UCSD-AML1 (cell line): ENCODE measurements at regions not wholly inside any gene's neighbourhood (a gene's known extent, or its start where the extent isn't known, plus 50 kb on each side); places are given as distances from the start of the nearest gene placed in this dataset.
"Not testable (repeated sequence)": the region's sequence is repeated elsewhere in the genome, so short reads cannot be mapped to it uniquely, and the experiment has no call there.

Experiments
- DNase-seq: peaks from one replicate; lab custom pipeline; 2025; ENCODE audit not compliant: unreplicated experiment; lab: John Stamatoyannopoulos, UW

DNA sequence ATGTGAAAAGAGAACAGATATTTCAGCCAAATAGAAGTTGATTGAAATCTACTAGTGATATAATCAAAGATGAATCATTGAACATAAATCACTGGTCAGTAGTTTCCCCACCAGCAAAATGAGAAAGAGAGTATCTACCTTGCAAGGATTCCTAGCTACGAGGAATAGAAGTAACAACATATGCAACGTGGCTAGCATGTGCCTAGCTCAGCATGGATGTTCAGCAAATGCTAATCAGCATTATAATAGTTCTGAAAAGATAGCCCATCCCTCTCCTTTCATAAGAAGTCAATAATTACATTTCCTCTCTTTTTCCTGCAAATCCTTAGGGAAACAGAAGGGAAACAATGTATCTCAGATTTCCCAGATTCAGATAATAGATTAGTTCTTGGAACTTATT lies 417.2 kb downstream of the SATB2 start:
- DNase-seq, result no peak

DNA sequence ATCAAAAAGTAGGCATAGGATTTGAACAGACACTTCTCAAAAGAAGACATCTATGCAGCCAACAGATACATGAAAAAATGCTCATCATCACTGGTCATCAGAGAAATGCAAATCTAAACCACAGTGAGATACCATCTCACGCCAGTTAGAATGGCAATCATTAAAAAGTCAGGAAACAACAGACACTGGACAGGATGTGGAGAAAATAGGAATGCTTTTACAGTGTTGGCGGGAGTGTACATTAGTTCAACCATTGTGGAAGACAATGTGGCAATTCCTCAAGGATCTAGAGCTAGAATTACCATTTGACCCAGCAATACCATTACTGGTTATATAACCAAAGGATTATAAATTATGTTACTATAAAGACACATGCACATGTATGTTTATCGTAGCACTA lies 424.0 kb downstream of the SATB2 start:
- not testable (repeated sequence) for DNase-seq

DNA sequence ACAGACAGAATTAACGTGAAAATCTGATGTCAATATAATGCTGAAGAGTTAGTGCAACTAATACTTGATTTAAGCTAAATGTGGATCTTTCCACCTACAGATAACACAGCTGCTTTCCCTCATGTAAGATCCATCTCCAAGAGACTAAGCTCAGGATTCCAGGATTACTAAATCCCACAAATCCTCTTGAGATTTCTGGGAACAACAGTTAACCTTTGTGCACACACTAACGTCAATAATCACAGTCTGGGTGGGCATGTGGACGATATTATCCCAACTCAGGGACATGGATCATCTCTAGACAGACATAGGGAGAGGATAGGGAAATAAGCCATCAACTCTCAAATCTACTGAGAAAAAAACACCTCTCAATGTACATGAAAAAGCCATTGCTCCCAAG lies 432.6 kb downstream of the SATB2 start:
- no peak for DNase-seq

DNA sequence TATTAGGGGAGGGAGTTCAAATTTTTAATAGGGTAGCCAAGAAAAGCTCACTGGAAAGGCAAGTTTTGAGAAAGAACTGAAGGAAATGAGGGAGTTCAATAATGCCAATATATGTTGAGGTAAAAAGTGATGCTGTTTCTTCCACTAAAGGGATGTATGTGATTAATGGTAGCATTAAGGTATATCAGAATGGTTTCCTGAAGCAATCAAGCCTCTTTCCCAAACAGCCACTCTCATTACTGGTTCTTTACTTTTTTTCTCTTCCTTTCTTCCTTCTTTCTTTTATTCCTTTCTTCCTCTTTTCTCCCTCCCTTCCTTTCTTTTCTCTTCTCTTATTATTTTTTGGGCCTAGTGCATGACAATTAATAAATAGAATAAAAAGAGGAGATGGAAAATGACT lies 433.5 kb downstream of the SATB2 start:
- DNase-seq, result no peak

DNA sequence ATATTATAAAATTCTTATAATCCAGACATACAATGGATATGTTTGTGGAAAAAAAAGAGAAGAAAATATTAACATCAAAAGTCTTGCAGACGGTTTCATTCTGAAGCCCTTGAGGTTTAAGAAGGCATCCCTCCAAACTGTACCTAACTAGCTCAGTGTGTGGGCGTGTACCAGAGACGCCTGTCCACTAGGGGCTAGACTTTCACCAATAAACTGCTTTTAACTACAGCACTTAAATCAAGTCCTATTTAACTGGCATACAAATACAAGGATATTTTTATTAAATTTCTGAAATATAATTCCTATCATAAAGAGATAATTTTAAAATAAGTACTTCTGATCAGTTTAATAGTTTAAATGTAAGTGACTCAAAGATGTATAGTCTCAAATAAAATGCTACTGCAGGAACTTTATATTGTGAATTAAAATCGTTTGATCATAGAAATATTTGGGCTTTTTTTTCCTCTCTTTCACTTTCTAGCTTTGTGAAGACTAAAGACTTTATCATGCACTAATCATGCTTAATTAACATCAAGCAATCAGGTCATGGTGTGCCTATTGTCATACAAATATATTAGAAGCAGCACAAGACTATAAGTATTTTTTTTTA lies 437.7 kb downstream of the SATB2 start:
- peak; percentile 5 for DNase-seq

DNA sequence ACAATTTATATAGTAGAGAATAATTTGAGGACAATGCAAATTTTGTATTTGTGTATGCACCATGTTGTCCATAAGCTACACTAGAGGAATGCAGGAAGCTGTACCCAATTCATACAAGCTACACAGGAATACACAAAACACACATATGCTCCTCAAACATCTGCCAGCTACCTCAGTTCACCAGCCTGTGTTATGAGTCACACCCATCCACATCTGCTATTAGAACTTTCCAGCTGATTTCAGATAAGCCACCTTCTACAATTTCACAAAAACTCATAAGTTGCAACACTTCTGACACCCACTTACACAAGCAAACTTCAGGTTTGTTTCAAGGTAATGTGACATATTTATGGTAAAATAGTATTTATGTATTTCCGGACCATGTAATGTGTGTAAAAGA lies 438.9 kb downstream of the SATB2 start:
- no peak for DNase-seq

DNA sequence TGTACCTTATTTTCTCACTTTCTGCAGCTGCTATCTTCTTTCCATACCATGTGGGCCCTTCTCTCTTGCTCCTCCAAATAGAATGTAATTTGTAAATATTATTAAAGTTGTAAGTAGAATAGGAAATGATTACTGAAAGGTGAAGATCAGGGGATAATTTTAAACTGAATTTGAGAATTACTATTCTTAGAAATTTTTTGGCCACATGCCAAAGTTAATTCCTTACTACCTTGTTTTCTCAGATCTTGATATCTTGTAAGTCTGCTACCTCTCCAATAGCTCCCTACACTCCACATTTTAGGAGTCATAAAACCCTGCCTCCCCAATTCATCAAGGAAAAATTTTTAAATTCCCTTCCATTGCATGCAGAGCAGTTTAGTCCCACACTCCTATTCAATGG lies 442.7 kb downstream of the SATB2 start:
- DNase-seq, result no peak

DNA sequence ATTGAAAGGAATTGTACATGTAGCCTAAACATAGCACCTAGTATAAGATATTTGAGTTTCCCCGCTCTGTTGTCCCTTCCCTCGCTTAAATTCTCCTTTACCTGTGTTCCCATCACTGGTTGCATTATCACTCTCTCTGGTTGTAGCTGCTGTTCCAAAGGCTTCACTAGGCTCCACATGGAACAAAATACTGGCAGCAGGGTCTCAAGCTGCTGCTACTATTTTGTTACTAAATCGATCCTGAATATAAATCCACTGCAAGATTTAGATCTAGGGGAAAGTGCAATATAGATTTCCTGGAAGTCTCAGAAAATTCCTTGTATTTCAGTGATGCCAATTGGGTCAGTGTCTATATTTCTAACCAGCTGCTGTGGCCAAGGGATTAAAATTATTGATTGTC lies 443.5 kb downstream of the SATB2 start:
- no peak for DNase-seq

DNA sequence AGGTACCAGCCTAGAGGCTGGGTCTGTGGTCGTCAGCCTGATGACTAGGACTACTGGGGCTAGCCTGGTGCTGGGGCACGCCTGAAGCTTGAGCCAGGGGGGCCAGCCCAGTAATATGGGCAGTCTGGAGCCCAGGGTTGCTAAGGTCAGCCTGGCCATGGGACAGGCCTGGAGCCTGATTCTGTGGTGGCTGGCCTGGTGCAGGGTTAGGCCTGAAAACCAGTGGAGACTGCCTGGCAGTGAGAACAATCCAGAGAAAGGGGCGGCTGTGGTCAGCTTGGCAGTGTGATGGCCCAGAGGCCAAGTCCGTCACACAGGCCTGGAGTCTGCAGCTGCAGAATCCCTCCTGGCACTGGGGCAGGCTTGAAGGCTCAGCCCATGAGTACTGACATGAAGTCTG lies 445.8 kb downstream of the SATB2 start:
- DNase-seq, result no peak

DNA sequence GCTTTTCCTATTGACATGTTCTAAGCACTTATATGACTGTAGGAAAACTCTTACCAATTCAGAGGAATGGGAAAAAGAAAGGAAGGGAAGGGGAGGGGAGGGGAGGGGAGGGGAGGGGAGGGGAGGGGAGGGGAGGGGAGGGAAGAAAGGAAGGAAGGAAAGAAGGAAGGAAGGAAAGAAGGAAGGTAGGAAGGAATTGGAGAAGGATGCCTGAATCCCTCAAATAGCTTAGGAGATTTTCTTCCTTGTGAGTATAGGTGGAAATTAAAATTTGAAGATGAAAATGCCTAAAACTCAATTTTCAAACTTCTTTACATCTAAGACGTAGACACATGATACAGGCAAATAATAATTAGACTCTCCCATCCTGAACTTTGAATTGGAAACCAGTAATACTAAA lies 463.1 kb downstream of the SATB2 start:
- no peak for DNase-seq

DNA sequence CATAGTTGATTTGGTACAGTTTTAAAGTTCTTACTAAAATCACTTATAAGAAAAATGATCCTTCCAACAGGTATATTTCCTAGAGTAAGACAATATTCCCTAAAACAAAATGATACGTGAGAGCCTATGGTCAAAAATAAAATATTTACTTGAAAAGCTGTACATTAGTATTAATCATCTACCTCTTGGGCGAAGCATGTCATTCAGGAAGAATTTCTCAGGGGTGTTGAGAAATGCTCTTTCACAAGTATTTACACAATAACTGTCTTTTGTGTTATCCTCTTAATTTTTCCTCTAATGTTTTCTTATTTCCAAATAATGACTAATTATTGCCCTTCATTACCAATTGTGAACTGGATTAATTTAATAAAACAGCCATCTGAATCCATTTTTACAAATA lies 466.3 kb downstream of the SATB2 start:
- DNase-seq, result no peak

DNA sequence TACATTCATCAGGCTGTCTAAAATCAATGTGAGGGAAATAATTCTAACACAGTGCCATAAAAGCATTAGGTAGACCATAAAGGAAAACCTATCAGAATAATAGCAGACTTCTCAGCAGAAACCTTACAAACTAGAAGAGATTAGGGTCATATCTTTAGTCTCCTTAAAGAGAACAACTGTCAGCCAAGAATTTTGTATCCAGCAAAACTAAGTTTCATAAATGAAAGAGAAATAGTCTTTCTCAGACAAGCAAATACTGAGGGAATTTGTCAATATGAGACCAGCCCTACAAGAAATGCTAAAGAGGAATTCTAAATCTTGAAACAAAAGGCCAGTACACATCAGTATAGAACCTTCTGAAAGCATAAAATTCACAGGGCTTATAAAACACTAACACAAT lies 482.0 kb downstream of the SATB2 start:
- DNase-seq, result no peak

DNA sequence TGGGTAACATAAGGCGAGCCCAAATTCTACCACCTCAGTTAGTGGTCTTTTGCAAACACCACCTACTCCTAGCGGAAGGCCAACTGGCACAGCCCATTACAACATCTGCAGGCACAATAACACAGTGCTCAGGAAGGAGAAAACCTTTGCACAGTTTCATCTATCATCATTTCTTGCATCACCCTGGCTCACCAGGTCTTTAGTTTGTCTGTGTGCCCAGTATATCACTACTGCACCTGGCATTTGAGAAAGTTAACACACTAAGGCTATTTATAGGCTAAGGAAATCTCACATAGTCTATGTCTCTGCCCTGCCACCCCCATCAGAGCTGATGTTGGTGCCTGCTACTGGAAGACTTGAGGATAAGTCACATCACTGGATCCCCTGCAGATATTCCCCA lies 484.0 kb downstream of the SATB2 start:
- no peak for DNase-seq

DNA sequence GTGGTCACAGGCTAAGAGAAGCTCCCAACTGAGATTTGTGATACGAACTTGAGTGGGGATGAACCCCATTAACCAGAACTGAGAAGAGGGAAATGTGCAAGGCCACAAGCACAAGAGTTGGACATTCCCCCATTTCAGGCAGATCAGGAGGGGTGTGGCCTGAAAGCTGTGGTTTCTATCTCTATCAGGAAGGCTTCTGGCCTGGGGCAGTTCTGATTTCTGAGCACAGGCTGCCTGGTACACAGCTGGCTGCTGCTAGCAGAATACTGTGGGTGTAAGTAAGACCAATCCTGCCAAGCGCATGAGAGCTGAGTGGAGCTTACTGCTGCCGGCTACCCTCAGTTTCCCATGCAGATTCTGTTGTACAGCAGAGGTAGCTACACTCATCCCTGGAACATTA lies 484.6 kb downstream of the SATB2 start:
- no peak for DNase-seq

DNA sequence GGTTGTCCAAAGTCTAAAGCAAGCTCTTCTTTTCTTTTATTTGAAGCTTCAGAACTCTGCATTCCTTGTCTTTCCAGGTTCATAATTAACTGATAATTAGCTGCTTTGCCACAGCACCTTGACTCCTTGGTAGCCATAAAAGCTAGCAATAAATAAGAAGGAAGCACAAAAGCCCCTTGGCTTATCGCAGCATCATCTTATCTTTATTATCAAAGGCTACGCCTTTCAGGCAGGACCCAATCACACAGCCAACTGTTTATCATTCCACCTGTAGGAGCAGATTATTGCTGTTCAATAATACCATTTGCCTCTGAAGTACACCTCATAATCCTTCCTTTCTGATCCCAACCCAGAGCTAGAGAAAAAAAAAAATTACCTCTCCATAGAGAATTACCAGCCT lies 489.2 kb downstream of the SATB2 start:
- no peak for DNase-seq

DNA sequence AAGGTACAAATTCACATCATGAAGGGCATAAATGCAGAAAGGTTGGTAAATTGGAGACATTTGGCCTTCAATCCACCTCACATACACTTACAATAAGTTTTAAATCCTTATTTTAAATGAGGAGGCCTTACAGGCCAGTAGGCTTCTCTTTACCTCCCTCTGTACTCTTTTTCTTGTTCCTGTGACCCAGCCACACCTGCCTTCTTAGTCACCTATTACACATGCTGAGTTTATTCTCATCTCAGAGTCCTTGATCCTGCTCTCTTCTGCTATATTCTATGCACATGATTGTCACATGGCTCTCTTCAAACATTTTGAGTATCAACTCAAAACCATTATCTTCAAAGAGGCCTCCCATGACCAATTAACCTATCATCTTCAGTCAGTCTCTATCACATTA lies 491.5 kb downstream of the SATB2 start:
- DNase-seq, result no peak

DNA sequence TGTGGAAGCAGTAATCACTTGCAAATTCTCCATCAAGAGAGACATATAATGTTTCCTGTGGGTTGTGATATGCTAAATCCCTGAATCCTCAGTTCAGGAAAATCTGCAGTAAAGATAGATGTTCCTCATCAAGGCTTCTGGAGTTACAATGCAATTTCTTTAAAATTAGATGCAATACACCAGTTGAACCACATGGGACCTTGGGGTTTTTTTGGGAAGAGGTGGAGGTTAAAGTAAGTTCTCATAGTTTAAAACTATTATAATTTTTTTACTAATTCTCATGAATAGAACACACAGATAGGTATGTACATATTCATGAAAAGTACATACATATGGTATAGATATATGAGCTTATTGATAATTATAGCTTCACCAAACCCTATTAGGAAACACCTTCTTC lies 496.2 kb downstream of the SATB2 start:
- no peak for DNase-seq

DNA sequence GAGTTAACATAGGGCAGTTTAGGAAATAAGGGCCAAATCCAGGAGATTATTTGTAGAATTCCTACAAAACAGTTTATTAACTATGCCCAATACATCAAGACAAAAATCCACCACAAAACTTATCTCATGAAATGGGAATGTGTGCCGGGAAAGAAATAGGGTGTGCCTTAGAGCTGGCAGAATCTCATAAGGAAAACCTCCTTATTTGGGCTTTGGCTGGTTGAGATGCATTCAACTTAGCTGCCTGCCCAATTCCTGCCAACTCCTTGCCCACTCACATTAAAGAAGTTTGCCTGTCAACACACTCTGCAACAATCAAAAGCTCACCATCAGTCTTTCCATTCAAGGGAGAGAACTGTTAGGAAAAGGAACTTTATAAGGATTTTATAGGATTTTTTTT lies 500.6 kb downstream of the SATB2 start:
- no peak for DNase-seq

DNA sequence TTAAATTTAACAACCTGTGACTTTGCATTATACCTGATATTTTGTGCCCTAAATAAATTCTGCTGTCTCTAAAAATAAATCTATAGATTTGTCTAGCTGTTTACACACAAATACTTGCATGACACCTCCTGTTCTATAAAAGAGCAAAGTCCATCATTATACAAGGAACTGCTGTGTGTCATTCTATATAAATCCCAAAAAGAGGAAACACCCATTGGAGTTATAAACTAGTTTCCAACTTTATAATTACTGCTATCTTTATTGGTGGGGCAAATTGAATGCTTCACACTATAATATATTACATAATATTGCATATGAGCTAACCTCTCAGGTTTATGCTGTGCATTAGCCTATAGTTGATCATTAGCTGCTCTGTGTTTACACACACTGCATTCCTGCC lies 504.4 kb downstream of the SATB2 start:
- DNase-seq, result no peak

DNA sequence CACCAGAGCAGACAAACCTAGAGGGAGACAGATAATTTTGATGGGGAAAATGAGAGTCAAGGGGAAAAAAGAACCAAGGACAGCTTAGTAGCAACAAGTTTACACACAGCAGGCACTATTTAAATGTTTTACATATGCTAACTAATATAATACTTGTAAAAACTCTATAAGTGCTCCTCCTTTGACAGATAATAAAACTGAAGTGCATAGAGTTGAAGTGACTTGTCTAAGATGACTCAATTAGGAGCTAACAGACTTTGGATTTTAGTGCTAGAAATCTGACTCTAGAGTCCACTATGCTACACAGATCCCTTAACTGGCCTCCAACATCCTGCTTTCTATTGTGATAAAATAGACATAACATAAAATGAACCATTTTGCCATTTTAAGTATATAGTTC lies 506.9 kb downstream of the SATB2 start:
- no peak for DNase-seq

DNA sequence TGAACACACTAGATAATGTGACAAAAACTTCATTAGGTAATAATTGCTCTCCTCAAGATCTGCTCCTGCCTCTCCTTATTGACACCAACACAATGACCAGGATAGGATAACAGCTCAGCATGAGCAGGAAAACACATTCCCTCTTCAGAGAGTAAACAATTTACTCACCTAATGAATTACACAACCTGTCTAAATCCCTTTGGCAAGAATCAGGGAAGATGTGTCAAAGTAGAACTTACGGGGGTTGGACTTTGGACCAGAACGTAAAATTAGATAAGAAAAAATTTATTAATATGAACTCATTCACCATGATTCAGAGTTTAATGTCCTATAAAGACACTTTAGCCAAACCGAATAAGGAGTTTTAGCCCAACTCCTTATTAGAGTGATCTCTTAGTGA lies 512.2 kb downstream of the SATB2 start:
- no peak for DNase-seq

DNA sequence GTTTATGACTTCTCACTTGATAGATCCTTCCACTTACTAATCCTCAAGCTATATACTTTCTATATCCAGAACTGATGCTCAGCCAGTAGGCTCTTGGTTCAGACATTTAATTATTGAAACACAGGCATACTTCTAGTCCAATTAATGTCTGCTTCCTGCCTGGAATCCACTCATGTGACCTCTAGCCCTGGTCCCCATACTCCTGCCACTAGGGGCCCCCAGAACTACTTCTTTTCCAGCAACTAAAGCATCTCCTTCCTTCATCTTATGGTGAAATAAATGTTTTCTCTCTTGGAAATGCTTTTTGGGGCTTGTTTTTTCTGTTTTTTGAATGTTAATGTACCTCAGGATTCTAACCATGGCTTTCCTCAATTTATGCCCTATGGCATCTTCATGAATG lies 527.6 kb downstream of the SATB2 start:
- no peak for DNase-seq

DNA sequence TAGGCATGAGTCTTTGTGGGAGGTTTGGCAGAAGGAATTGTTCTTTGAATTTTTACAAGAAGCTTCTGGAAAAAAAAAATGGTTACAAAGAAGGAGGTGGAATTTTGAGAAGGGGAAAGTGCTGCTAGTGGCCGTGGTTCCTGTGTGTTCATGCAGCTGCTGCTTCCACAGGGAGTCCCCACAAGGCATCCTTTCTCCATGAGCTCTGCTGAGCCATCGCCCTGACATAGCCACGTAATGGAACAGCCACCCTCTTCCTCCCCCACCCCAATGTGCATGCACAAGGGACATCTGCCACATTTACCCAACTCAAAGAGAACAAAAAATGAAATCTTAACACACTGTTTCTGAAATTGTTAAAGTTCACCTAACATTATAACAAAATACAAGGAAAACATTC lies 529.7 kb downstream of the SATB2 start:
- DNase-seq, result no peak
